Dedifferentiated amniotic fluid mesenchymal stem cell (primary cell): ENCODE measurements at regions not wholly inside any gene's neighbourhood (a gene's known extent, or its start where the extent isn't known, plus 50 kb on each side); places are given as distances from the start of the nearest gene placed in this dataset.
"Not testable (repeated sequence)": the region's sequence is repeated elsewhere in the genome, so short reads cannot be mapped to it uniquely, and the experiment has no call there.

Experiments
- DNase-seq: peaks from one replicate; pipeline ENCODE4 v3.0.0-alpha.2; 2016; ENCODE audit errors: extremely low spot score

GRCh38 chr1:83472066-83472465 lies 526.9 kb downstream of the TTLL7 start:
- DNase-seq, result not testable (repeated sequence)

- not testable (repeated sequence) for DNase-seq
Measured at GRCh38 chr1:83471272-83471671, 527.7 kb downstream of the TTLL7 start.

DNA sequence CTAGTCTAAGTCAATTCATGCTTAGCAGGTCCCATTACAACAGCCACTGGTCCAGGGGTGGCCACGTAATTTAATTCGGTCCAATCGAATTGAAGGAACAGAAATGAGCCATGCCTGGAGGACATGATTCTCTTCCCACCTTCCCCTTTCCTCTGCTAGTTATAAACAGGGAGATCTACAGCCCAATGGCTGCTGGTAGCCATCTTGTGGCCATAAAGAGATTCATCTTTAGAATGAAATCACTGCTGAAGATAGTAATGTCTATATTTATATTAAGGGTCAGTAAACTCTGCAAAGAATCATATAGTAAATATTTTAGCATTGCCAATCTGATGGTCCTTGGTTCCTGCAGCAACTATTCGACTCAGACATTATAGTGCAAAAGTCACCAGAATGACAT lies 530.6 kb downstream of the TTLL7 start:
- not testable (repeated sequence) for DNase-seq

GRCh38 chr1:83457735-83458248 lies 541.1 kb downstream of the TTLL7 start:
- DNase-seq, result not testable (repeated sequence)

- DNase-seq, result not testable (repeated sequence)
Measured at GRCh38 chr1:83457281-83457680, 541.7 kb downstream of the TTLL7 start.

GRCh38 chr1:83455753-83456152 lies 543.2 kb downstream of the TTLL7 start:
- not testable (repeated sequence) for DNase-seq

DNA sequence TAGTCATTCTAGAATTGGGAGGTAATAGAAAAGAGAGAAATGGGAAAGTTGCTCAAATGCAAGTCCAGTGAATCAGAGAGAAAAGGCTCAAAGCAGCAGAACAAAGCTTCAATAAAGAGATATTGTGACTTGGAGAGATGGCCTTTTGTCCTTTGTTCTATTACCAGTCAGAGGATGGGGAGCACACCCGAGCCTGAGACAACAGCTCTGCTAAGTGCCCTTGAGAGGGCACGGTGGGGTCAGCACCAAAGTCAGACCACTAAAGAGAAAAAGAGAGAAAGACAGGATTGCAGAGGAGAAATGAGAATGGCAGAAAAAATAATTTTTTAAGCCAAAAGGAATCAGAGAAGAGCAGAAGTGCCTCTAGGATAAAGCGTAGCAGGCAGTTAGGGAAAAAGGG lies 553.1 kb downstream of the TTLL7 start:
- not testable (repeated sequence) for DNase-seq

DNA sequence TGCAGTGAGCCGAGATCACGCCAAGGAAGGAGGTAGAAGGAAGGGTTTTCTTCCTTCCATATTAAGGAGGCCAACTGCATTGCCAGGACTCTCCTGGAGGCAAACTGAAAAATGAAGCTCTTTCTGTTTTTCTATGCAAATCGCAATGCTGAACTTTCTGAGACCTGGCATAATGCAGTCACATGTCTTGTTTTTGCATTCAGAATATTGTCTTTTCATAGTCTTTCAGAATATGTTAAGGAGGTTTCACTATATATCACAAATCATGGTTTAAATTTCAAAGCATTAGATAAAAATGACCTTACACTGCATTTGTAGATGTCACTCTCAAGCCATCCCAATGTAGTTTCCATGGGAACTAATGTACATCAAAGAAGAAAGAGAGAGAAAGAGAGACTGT lies 556.5 kb downstream of the TTLL7 start:
- DNase-seq, result not testable (repeated sequence)

DNA sequence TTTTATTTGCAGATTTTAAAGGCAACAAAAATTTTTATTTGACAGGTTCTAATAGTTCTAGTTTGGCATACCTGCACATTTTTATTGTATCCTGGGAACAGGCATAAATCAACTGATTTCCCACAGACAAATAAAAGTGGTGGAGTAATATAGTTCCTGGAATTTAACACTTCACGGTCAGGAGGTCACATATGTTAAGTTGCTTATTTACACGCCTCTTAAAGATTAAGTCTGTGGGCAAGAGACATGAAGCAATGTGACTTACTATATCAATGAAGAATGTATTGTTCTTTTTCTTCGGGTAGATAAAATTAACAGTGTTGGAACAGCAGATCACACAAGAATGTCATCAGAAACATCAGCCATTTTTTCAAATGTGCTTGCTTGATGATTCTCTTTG lies 558.3 kb downstream of the TTLL7 start:
- not testable (repeated sequence) for DNase-seq

- DNase-seq, result not testable (repeated sequence)
Measured at GRCh38 chr1:83440021-83440420, 558.9 kb downstream of the TTLL7 start.

DNA sequence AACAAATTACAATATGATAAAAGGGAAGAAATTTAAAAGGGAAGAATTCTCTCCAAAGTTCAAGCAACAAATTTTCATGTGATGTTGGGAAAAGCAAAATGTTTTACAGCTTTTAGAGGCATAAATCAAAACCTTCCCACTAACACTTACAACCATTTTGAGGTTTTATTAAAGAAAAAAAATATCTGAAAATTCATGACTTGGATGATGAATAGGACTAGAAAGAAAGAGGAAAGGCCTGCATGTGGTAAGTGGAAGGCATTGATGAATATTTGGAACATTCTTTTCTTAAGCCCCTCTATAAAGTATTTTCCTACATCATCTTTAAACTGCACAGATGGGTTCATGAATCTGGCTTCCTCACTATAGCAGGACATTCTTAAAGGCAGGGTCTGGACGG lies 560.6 kb downstream of the TTLL7 start:
- not testable (repeated sequence) for DNase-seq

GRCh38 chr1:83435336-83435735 lies 563.6 kb downstream of the TTLL7 start:
- not testable (repeated sequence) for DNase-seq

- not testable (repeated sequence) for DNase-seq
Measured at GRCh38 chr1:83427566-83427965, 571.4 kb downstream of the TTLL7 start.

GRCh38 chr1:83423382-83423781 lies 575.5 kb downstream of the TTLL7 start:
- not testable (repeated sequence) for DNase-seq

GRCh38 chr1:83418558-83418957 lies 580.4 kb downstream of the TTLL7 start:
- DNase-seq, result no peak

DNA sequence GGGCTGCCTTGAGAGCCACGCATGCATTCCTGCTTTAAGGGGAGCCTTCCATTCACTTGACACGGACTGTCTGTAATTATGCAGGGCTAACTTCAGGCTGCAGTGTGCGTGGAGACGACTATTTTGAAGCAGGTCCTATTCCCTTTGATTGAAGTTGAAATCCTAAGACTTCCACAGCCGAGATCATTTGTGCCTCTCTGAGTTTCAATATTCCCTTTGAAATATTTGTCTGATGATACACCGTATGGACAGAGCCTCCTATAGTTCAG lies 585.2 kb downstream of the TTLL7 start:
- DNase-seq, result not testable (repeated sequence)

DNA sequence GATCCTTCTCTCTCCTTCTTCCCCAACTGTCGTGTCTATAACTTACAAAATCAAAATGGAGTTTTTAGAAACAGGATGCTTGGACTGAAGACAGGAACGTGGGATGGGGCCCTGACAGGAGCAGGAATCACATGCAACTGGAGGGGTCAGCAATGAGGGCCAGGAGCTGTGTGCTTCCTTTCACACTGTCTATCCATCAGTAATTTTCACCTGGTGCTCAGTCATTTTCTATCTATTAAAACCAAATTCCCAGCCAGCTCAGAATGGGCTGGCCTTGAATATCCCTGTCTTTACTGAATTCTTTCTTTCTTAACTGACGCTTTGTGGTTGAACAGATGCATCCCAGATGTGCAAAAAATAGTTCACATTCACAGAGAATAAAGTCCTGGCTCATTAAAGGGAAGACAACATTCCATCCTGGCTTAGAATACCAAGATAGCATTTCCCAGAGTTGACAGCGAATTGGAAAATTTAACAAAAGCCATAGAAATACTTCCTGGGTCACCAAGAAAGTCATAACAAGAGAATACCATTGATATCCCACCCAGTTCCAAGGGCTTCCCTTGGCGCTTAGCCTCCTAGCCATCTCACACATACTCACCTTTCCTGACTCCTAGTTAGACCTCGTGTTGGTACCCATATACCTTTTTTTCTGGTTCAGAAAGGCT lies 588.1 kb downstream of the TTLL7 start:
- not testable (repeated sequence) for DNase-seq

GRCh38 chr1:83406693-83407371 lies 592.1 kb downstream of the TTLL7 start:
- peak; percentile 22 for DNase-seq

GRCh38 chr1:83405789-83406188 lies 593.1 kb downstream of the TTLL7 start:
- not testable (repeated sequence) for DNase-seq

GRCh38 chr1:83403500-83403899 lies 595.4 kb downstream of the TTLL7 start:
- not testable (repeated sequence) for DNase-seq

- DNase-seq, result not testable (repeated sequence)
Measured at GRCh38 chr1:83401146-83401545, 597.8 kb downstream of the TTLL7 start.

DNA sequence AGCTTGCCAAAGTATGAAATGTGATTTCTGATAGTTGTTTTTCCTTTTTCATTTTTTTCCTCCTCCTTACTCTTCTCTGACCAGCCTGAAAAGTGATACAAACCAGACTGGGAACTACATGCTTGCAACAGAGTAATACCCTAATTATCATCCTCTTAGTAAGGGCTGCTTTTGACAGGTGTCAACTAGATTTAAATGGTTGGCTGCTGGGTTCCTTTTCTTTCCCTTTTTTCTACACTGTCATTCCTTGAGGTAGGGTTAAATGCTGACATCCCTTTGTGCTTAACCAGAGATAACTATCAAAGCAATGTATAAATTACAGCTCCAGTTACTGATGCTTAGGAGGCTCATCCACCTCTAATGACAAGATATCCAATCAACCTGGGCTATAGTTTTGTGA lies 598.8 kb downstream of the TTLL7 start:
- not testable (repeated sequence) for DNase-seq

- DNase-seq, result not testable (repeated sequence)
Measured at GRCh38 chr1:83398125-83398524, 600.8 kb downstream of the TTLL7 start.
